DND-41 (cell line): ENCODE measurements at regions not wholly inside any gene's neighbourhood (a gene's known extent, or its start where the extent isn't known, plus 50 kb on each side); places are given as distances from the start of the nearest gene placed in this dataset.

Experiments used
- ATAC-seq: fragments of 200-7000 bp; cut with Tn5 transposase; 3 replicates; pipeline ENCODE4 v1.9.1; 2021; ENCODE audit warnings: low read depth; ENCODE audit not compliant: insufficient read depth
- DNase-seq: peaks from one replicate; pipeline ENCODE4 v3.0.0-alpha.2; 2020
- H2AFZ ChIP-seq: 2 replicates; pipeline ENCODE4 v1.6.0; 2012; ENCODE audit warnings: low read depth, low read length
- H3K27ac ChIP-seq: 2 replicates; pipeline ENCODE4 v1.5.1; 2012; ENCODE audit warnings: low read length, inconsistent platforms
- H3K27me3 ChIP-seq: fragments of 200-600 bp; sonication (generic); 2 replicates; pipeline ENCODE4 v1.6.0; 2012; ENCODE audit warnings: low read length, mild to moderate bottlenecking, inconsistent platforms; ENCODE audit not compliant: insufficient read depth, poor library complexity
- H3K36me3 ChIP-seq: 2 replicates; pipeline ENCODE4 v1.5.1; 2012; ENCODE audit warnings: low read length, inconsistent platforms; ENCODE audit not compliant: insufficient read depth
- H3K4me1 ChIP-seq: 2 replicates; pipeline ENCODE4 v1.5.1; 2012; ENCODE audit warnings: mild to moderate bottlenecking, low read length; ENCODE audit not compliant: insufficient read depth
- H3K4me2 ChIP-seq: 2 replicates; pipeline ENCODE4 v1.6.0; 2012; ENCODE audit warnings: mild to moderate bottlenecking, moderate library complexity, low read length, inconsistent platforms; ENCODE audit not compliant: insufficient read depth
- H3K4me3 ChIP-seq, 2 experiments: fragments of 200-600 bp in 1 of 2; shearing (Covaris generic) in 1 of 2; 2 replicates each; pipeline ENCODE4 v1.5.1; 2012 to 2016; ENCODE audit warnings: inconsistent platforms in 2 of 2, low read length in 2 of 2, mild to moderate bottlenecking in 2 of 2, low read depth in 1 of 2, moderate library complexity in 1 of 2
- H3K79me2 ChIP-seq: 2 replicates; pipeline ENCODE4 v1.6.0; 2012; ENCODE audit warnings: low read length, inconsistent platforms; ENCODE audit not compliant: insufficient read depth
- H3K9ac ChIP-seq: 2 replicates; pipeline ENCODE4 v1.6.0; 2012; ENCODE audit warnings: low read depth, mild to moderate bottlenecking, inconsistent platforms, low read length, moderate library complexity
- H3K9me3 ChIP-seq: 2 replicates; pipeline ENCODE4 v1.5.1; 2012; ENCODE audit warnings: low read length, moderate library complexity, mild to moderate bottlenecking, inconsistent platforms; ENCODE audit not compliant: insufficient read depth, severe bottlenecking
- H4K20me1 ChIP-seq: 2 replicates; pipeline ENCODE4 v1.6.0; 2012; ENCODE audit warnings: low read length; ENCODE audit not compliant: insufficient read depth
- CTCF ChIP-seq: IDR thresholded peaks from 2 replicates; pipeline ENCODE4 v1.5.1; 2012; ENCODE audit warnings: borderline replicate concordance, low read length, moderate library complexity, mild to moderate bottlenecking; ENCODE audit not compliant: poor library complexity, severe bottlenecking; ENCODE audit errors: extremely low read depth
- EZH2 ChIP-seq: IDR thresholded peaks from 3 replicates; pipeline ENCODE4 v1.6.1; 2012; ENCODE audit warnings: borderline replicate concordance, low read depth, mild to moderate bottlenecking, moderate library complexity, low read length, inconsistent platforms; ENCODE audit not compliant: severe bottlenecking

GRCh38 chrX:25175743-25176142, 160.0 kb upstream of the ARX start:
- no peak for DNase-seq
- ATAC-seq = no peak

GRCh38 chrX:25175171-25175570, 159.4 kb upstream of the ARX start:
- no peak for TF ChIP-seq CTCF
- TF ChIP-seq EZH2 = no peak
- no peak for DNase-seq
- no peak overlapping the region for H3K9ac ChIP-seq
- no peak overlapping the region for H3K4me3 ChIP-seq
- no peak overlapping the region for H3K4me2 ChIP-seq
- no peaks in the 10 kb centered on the region for H4K20me1 ChIP-seq
- no peaks in the 10 kb centered on the region for H3K79me2 ChIP-seq
- no peak overlapping the region for H2AFZ ChIP-seq
- no peaks in the 10 kb centered on the region for H3K9me3 ChIP-seq
- peaks cover 3% of the 10 kb centered on the region for H3K27me3 ChIP-seq
- H3K27ac ChIP-seq = no peak overlapping the region
- no peaks in the 10 kb centered on the region for H3K36me3 ChIP-seq
- no peaks in the 10 kb centered on the region for H3K4me1 ChIP-seq
- ATAC-seq = no peak

More at GRCh38 chrX:25175743-25176142, 160.0 kb upstream of the ARX start:
- Histone ChIP-seq H3K27ac (no peak overlapping the region), H4K20me1 (no peaks in the 10 kb centered on the region), H3K9ac (no peak overlapping the region), H3K79me2 (no peaks in the 10 kb centered on the region), H3K4me3 (no peak overlapping the region), H3K36me3 (no peaks in the 10 kb centered on the region), H3K27me3 (peaks cover 6% of the 10 kb centered on the region), H3K4me2 (no peak overlapping the region), H2AFZ (no peak overlapping the region), H3K9me3 (no peaks in the 10 kb centered on the region), H3K4me1 (no peaks in the 10 kb centered on the region)
- no peak for TF ChIP-seq EZH2
- no peak for TF ChIP-seq CTCF

- Histone ChIP-seq H3K27me3 (no peaks in the 10 kb centered on the region), H3K4me3 (no peak overlapping the region), H3K9me3 (no peaks in the 10 kb centered on the region), H3K36me3 (no peaks in the 10 kb centered on the region), H3K4me2 (no peak overlapping the region), H2AFZ (no peak overlapping the region), H4K20me1 (no peaks in the 10 kb centered on the region), H3K4me1 (no peaks in the 10 kb centered on the region), H3K27ac (no peak overlapping the region), H3K79me2 (no peaks in the 10 kb centered on the region), H3K9ac (no peak overlapping the region)
- TF ChIP-seq CTCF (no peak), EZH2 (no peak)
- DNase-seq (no peak), ATAC-seq (no peak)
These were observed 150.8 kb upstream of the ARX start for GRCh38 chrX:25166546-25166945.

GRCh38 chrX:25166145-25166544, 150.4 kb upstream of the ARX start:
- ATAC-seq (no peak), DNase-seq (no peak)
- Histone ChIP-seq H2AFZ (no peak overlapping the region), H3K79me2 (no peaks in the 10 kb centered on the region), H3K27ac (no peak overlapping the region), H3K36me3 (no peaks in the 10 kb centered on the region), H3K27me3 (no peaks in the 10 kb centered on the region), H3K9me3 (no peaks in the 10 kb centered on the region), H4K20me1 (no peaks in the 10 kb centered on the region), H3K4me3 (no peak overlapping the region), H3K4me1 (no peaks in the 10 kb centered on the region), H3K4me2 (no peak overlapping the region), H3K9ac (no peak overlapping the region)
- no peak for TF ChIP-seq CTCF
- TF ChIP-seq EZH2 = no peak
